ENCODE measurements at regions not wholly inside any gene's neighbourhood (a gene's known extent, or its start where the extent isn't known, plus 50 kb on each side); places are given as distances from the start of the nearest gene placed in this dataset.

DNA sequence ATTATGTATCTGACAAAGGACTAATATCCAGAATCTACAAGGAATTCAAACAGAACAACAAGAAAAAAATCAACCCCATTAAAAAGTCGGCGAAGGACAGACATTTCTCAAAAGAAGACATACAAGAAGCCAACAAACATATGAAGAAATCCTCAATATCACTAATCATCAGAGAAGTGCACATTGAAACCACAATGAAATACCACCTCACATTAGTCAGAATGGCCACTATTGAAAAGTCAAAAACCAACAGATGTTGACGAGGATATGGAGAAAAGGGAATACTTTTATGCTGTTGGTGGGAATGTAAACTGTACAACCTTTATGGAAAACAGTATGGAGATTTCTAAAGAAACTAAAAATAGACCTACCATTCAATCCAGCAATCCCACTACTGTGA, 233.1 kb upstream of the PLSCR5 start:
- DNase-seq: no peak

DNA sequence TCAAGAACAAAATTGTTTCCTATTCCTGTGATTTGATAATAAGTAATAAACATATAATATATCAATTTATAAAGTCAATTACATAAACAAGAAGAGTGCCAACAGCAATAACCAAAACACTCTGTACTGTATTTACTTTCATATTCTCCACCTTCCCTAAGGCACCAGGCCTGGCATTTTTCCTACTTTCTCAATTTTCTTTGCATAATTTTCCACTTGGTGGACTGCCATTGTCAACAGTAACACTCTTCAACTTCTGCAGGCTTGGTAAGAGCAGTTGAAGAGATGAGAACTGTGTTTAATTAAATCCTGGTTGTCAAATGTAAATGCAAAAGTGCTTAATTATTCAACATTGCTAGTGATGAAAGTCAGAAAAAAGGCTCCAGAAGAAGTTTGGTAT, 229.8 kb upstream of the PLSCR5 start:
- no peak for DNase-seq

DNA sequence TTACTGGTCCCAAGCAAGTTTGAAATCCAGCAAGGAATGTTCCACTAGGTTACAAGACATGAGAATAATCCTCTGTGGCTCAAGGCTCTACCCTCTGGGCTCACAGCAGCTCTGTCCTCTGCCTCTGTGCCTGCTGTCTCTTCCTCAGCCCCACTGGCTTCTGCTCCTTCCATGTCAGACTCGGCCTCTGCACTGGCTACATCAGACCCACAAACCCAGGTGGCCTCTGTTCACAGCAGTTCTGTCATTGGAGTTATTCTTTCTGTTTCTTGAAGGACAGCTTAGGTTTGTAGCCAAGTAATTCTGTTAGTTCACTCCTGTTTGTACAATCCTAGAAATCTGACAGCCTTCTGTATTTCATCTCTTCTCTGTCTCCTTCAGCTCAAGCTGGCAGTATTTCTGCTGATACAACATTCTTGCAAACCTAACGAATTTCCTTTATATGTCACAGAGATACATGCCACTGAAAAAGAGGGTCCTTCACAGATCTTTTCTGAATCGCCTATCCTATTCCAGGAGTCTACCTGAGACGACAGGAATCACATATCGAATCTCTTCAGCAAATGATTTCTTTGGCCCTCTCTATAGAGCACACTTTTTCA, 227.8 kb upstream of the PLSCR5 start:
- no peak for DNase-seq

DNA sequence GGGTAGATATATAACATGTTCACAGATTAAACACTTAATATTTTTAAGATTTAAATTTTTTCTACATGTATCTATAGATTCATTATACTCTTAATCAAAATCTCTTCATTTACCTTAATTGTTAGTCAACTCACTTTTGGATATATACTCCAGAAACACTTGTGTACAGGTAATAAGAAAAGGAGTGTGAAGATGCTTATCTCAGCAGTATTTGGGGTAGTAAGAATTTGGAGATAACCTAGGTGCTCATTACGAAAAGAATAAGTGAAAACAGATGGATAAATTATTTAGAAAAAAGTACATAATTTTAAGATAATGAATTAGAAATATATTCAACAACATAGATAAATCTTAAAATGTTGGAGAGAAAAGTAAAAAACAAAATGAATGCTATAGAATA, 226.5 kb upstream of the PLSCR5 start:
- DNase-seq: no peak

DNA sequence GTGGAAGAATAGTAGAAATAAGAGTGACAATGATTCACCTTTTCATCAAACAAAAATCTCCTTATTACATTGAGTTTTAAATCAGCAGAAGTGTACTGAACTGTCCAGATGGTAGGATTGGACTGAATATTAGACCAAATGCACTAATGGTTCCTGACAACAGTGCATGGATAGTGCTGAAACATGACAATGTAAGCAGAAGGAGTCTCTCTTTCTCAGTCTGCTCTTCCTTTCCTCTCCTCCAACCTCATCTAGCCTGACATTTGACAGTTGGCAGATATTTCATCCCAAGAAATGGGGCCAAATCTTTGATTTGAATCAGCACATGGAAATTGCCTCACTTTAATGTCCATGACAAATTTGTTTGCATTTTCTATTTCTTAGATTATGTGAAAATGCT, 225.1 kb upstream of the PLSCR5 start:
- no peak for DNase-seq

DNA sequence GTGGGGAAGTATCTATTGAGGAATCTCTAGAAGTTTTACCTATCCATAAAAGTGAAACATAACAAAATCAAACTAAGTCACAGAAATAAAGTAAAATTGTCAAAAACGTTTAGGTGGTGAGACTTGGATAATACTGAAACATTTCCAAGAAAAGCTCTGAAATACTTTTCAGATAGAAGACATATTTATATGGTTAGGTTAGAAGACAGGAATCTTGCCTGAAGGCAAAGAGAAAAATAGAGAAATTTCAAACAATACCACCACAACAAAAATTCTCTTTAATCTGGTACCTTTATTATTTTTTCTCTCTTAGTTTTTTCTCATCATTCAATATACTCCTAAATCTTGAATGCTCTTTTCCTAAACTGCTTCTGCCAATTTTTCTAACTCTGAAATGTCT, 222.7 kb upstream of the PLSCR5 start:
- no peak for DNase-seq

DNA sequence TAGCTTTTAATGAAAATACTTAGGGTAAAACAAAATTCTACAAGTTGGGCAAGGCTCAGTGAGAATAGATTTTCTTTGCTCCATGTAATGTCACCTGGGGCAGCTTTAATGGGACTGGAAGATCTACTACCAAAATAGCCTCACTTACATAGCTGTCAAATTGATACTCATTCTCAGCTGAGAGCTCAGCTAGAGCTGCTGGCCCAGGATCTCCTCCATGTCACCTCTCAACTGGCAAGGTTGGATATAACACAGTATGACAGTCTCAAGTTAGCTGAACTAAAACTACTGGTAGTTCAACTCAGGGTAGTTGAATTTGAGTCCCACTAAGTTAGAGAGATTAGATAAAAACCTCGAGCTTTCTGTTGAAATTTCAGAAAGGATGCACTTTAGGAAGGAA, 218.5 kb upstream of the PLSCR5 start:
- DNase-seq: no peak

DNA sequence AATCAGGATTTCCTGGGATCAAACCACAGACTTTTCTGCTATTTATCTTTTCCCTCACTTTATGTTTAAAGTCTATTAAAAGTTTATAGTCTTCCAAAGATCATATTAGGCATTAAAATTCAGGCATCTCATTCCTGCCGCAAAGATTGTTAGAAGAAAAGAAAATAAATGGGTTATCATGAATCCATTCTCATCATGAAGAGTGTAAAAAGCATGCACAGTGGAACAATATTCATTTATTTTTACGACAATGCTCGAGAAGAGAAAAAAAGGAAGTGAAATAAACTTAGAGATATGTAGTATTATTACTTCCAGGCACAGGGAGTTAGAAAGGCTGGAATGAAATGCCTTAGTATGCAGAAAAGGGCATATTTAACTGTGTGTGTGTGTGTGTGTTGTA, 213.7 kb upstream of the PLSCR5 start:
- no peak for DNase-seq

DNA sequence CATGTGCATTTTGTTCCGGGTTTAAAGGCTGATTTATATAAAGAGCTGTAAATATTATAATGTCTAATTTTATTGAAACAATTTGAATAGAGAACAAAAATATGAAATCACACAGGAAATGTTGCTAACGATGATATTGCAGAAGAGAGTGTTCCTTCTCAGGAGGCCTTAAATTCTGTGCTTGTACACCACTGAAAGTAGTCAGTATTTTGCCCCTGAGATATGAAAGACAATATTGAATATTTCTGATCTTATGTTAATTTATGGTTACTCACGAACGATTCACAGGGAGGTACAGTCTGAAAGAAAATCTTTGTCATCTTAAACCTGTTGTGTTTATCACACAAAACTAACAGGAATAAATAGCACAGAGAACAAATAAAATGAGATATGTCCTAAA, 213.2 kb upstream of the PLSCR5 start:
- no peak for DNase-seq

DNA sequence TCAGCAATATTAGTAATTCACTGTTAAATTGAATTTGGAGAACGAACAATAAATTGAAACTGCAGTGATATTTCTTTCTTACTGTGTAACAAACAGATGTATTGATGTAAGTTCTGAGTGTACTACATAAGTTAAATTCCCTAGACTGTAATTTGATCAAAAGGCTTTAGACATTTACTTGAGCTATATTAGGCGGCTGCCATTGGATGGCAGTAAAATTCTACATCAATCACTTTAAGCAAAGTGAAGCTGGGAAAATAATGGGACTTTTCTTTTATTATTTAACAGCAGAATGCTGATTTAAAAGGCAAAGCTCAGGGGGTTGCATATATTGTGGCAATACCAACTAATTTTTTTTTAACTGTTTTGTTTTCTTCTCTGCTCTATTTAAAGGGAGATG, 212.6 kb upstream of the PLSCR5 start:
- DNase-seq: no peak

DNA sequence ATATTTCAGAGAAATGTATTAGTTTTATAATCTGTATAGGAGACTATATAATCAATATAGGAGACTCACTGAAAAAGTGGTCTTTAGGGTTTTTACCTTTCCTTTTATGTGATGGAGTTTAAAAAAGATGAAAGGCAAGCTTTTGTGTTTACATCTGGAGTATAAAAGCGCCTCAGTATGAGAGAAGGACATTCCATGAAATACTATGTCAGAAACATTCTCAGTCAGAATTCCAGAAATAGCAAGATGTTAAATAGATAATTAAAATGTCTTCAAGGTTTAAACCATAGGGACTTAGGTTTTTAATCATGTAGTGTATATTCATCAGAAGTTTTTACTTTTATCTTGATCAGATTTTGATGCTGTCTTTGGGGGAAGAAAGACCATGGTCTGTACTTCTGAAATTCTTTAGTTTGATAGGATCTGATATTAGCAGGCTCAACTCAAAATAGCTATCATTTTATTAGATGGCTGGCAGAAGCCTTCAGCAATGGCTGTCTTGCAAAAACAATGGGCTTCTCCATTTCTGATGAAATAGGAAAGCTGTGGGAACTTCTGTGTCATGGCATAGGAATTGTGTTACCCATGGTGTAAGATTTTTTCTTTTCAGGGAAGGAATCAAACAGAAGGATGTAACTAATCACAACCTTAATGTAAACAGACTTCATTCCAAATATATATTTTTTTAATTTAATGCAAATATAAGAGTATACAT, 209.6 kb upstream of the PLSCR5 start:
- DNase-seq: no peak

DNA sequence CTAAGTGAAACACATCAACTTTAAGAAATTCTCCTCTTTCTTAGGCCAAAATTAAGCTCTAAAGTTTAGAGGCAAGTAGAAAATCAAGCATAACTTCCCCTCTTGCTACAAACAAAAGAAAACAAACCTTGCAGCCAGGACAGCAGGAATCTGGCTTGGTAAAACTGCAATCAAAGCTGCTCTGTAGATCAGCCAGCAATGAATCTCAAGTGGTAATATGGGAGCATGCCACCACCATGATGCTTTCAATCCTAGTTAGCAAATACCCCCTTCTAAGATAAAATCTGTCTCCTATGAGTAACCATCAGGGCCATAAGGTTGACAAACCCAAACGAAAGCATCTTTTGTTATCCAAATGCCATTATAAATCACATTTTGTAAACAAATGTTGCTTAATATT, 208.3 kb upstream of the PLSCR5 start:
- DNase-seq: no peak

DNA sequence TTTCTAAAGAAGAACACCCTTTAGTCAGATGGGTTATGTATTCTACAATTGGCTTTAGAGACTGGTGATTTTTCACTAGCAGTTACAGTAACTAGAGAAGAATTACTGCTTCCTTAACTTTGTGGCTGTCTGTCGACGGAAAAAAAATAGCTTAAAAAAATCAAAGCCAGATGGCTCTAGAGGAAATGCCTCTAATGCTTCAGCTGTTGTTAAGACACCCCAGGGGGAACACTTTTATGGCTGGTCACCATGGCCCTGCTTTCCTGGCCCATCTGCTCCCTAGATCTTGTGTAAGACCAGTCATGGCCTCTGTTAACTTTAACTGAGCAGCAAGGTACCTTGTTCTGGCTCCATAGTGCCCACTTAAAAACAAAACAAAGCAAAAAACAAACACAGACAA, 198.6 kb upstream of the PLSCR5 start:
- no peak for DNase-seq

DNA sequence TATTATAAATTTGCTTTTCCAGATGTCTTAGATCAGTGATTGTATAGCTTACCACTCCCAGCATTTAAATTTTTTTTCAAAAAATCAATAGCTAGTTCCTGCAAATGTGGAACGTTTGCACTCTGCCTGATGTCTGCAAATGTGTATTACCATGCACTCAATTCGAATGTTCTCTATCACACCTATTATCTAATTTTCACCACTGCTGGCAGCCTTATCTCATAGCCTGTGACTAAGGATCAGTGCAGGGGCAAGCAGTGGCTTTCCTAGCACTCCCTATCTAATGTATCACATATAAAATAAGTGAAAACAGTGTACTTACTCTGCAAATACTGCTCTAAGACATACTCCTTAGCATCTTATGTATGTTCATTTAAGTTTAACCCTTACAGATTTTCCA, 196.3 kb upstream of the PLSCR5 start:
- DNase-seq: no peak

DNA sequence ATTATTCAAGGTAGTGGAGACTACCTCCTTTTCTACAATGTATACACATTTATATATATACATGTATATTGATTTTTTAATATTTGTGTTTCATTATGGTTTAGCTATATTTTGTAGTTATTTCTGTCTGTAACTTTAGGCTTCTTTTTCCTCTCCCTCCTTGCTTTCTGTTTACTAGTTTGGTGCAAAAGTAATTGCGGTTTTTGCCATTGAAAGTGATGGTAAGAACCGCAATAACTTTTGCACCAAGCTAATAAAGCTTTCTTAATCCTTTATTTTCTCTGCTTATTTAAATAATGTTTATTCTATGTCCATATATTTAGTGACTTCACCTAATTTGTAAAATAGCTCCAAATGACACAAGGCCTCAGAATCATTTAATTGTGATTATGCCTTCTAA, 195.3 kb upstream of the PLSCR5 start:
- DNase-seq: no peak

DNA sequence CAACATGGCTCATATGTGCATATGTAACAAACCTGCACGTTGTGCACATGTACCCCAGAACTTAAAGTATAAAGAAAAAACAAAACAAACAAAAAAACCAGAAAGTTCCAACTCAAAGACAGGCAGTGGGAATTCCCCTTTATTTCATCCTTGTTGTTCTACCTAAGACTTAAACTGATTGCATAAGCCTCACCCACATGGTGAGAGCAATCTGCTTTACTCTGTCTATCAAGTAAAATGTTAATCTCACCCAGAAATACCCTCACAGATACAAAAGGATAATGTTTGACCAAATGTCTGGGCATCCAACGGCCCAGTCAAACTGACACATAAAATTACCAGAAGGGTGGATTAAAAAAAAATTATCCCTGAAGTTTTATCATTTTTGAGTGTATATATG, 190.9 kb upstream of the PLSCR5 start:
- no peak for DNase-seq

DNA sequence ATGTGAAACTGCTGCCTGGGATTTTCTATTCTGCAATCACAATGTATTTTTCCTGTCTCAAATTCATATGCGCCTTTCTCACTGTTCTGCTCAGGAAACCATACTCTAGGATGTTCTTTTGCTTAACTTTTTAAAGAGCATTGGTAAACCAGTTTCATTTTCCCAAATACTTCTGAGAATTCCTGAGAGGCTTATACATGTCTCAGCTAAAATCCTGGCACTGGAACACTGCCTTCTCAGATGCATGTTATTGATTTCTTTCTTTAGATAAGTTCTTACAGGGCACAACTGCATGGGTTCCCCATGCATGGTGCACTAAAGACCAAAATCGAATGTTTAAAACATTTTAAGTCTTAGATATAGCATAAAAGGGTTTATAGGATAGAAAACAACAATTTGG, 178.3 kb upstream of the PLSCR5 start:
- DNase-seq: no peak

DNA sequence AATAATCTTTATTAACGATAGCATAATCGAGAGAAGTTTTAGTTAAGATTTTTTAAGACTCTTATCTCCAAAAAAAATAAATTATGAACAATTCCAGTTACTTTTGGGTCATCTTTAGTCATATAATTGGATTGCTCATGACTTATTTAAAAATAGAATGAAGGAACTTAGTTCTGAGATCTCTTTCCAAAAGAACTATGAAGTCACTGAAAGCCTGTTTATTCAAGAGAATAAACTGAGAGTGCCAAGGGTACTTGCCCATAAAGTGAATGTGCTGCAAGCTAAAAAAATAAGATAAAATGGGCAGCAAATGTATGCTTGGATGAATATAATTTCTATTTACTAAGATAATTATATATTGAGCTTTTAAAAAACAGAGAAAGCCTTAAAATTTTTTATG, 176.5 kb upstream of the PLSCR5 start:
- no peak for DNase-seq

DNA sequence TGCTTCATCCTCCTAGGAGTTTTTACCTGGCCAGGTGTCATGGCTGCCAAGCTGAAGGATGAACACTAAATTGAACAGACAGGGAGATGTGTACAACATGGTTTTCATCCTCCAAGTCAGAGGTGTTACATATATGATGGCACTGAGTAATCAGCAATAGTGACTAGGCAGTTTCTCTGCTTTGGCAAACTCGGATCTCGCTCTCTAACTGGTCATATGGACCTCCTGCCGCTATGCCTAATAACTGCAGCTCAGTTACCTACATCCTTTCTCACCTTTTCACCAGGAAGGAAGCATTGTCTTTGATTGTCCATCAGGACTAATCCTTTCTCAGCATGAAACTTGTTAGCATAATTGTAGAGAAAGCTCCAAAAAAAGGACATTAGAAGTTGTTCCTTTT, 175.9 kb upstream of the PLSCR5 start:
- no peak for DNase-seq

DNA sequence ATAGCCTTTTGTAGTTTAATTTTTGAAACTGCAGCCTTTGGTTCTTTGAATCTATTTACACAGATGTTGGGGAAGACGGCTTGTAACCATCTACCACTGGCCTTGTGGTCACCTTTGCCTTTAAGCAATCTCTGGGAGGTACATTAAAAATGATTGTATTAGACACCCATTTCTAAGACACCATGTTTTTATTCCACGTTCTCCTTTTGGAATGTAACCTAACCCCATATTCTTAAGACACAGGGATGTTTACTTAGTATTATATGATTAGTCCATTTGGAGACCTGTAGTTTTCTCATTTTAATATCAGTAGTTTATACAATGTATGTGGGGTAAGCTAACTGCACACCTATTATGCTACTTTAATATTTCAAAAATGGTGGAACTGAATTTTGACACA, 175.1 kb upstream of the PLSCR5 start:
- no peak for DNase-seq

DNA sequence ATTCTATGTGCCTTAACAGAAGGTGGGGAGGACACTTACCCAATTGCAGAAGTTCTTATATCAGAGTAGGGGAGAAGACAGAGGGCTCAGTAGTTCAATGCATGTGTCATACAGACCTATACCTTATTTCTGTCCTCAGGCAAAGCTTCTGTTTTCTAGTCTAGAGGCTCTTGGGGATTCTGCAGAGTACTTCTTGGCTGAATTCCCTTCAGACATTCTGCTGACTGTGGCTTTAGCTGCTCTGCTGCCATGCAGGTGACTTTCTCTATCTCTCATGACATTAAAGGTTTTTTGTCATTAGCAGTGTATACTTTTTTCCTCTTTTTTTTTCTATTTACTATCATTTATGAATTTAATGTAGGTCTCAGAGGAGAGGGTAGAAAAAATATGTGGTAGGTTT, 172.8 kb upstream of the PLSCR5 start:
- no peak for DNase-seq

DNA sequence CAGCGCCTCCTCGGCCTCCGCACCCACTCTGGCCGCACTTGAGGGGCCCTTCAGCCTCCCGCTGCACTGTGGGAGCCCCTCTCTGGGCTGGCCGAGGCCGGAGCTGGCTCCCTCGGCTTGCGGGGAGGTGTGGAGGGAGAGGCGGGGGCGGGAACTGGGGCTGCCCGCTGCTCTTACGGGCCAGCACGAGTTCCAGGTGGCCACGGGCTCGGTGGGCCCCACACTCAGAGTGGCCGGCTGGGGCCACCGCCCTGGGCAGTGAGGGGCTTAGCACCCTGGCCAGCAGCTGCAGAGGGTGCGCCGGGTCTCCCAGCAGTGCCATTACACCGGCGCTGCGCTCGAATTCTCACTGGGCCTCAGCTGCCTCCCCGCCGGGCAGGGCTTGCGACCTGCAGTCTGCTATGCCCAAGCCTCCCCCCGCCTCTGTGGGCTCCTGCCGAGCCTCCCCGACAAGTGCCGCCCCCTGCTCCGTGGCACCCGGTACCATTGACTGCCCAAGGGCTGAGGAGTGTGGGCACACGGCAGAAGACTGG, 167.1 kb upstream of the PLSCR5 start:
- no peak for DNase-seq

DNA sequence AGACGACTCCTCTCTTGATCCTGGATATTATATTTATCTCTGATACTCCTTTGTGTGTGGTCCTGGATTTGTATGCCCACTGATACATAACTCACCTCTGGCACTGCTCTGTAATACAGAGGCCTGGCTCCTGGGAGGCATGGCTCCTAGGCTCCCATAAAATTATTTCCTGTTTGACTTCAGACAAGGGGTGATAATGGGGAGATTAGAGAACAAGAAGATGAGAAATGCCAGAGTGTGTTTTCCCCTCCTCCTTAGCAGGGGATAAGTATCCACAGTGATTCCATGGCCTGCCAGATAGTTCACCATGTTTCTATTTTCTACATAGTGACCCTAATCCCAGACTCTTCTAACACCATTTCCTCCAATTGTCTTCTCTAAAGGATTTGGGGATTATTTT, 165.7 kb upstream of the PLSCR5 start:
- DNase-seq: no peak

DNA sequence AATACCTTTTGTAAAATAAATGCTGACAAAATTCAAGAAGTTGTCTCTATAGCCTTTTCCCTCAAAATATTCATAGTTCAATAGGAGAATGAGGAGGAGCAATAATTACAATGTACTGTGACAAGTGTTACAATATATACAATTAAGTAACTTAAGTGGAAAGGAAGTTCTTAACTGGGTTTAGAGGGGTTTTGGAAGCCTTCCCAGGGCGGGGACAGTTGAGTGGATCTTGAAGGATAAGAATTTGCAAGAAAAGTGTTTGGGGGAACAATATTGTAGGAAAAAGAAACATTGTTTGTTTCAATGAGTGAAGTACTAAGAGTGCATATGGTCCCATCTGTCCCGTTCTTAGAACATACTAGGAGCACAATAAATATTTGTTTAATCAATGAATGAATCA, 165.2 kb upstream of the PLSCR5 start:
- DNase-seq: no peak

Measured in hypothalamus (tissue), 51 donors.